Esophagus muscularis mucosa (tissue), 3 donors: ENCODE measurements at regions not wholly inside any gene's neighbourhood (a gene's known extent, or its start where the extent isn't known, plus 50 kb on each side); places are given as distances from the start of the nearest gene placed in this dataset.

Experiments
- CTCF ChIP-seq, 3 experiments: fragments of 200-600 bp in 2 of 3; fragments of 450-650 bp in 1 of 3; sonication (generic) in 2 of 3; IDR thresholded peaks; one replicate each; pipeline ENCODE4 v1.5.1; 2017 to 2019; ENCODE audit warnings: antibody characterized with exemption in 3 of 3, mild to moderate bottlenecking in 2 of 3, moderate library complexity in 1 of 3
- POLR2AphosphoS5 ChIP-seq, 2 donors: sonication (generic); formaldehyde crosslinking; IDR thresholded peaks; one replicate each; pipeline ENCODE4 v1.6.1; 2017; ENCODE audit warnings: antibody characterized with exemption in 2 of 2

GRCh38 chr11:87810486-87810885, 364.8 kb downstream of the RAB38 start:
- no peak for TF ChIP-seq POLR2AphosphoS5 (IDR thresholded peaks at IDR 0.05)
- no peak for TF ChIP-seq CTCF (IDR thresholded peaks at IDR 0.05)
